NT2/D1 (cell line): ENCODE measurements at regions not wholly inside any gene's neighbourhood (a gene's known extent, or its start where the extent isn't known, plus 50 kb on each side); places are given as distances from the start of the nearest gene placed in this dataset.

ENCODE experiments used
- SUZ12 ChIP-seq: IDR thresholded peaks from 2 replicates; pipeline ENCODE4 v1.6.1; 2011; ENCODE audit not compliant: insufficient read length, insufficient read depth; ENCODE audit errors: extremely low read depth
- YY1 ChIP-seq: IDR thresholded peaks from 2 replicates; pipeline ENCODE4 v1.6.1; 2011; ENCODE audit not compliant: insufficient read length, insufficient read depth
- ZNF274 ChIP-seq: IDR thresholded peaks from 2 replicates; pipeline ENCODE4 v1.6.1; 2011; ENCODE audit warnings: mild to moderate bottlenecking, low read depth, low read length

DNA sequence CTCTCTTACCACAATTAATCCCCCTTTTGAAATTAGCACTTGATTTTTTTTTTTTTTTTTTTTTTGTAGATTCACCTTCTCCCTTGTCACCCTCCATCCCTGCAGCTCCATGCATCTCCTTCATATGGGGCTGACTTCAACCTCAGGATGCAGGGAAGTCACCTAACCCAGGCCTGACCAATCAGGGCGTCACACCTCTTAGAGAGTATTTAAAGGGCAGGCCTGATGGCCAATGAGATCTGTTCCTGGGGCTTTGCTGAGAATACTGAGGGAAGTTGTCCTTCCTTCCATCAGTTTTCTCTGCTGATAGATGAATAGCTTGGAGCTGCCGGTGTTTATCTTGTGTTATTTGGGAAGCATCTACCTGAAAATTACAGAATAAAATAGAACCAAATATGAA lies 1104.7 kb upstream of the TMEM132C start:
- TF ChIP-seq ZNF274 (no peak), YY1 (no peak), SUZ12 (no peak)
